Germinal center (tissue), 1 donor: ENCODE measurements at regions not wholly inside any gene's neighbourhood (a gene's known extent, or its start where the extent isn't known, plus 50 kb on each side); places are given as distances from the start of the nearest gene placed in this dataset.

Experiments
- DNase-seq: peaks from one replicate; pipeline ENCODE4 v3.0.0; 2012; ENCODE audit warnings: mixed read lengths, low spot score

DNA sequence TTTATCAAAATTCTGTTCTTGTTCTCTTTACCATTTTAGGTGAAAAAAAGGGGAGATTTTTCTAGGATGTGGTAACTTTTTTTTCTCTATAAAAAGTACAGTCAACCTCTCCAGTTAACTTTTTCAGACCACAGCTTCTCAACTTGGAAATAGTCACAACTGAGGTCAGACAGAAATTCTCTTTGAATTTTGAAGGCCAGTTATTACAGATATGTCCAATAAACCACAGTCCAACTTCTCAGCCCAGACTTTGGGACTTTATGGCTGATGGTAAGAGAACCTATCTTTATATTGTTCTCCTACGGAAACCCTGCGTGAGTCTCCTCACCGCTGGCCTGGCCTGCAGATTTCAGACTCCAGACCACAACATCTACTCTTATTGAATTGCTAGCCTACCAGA, 176.7 kb downstream of the DACT1 start:
- DNase-seq, result no peak

DNA sequence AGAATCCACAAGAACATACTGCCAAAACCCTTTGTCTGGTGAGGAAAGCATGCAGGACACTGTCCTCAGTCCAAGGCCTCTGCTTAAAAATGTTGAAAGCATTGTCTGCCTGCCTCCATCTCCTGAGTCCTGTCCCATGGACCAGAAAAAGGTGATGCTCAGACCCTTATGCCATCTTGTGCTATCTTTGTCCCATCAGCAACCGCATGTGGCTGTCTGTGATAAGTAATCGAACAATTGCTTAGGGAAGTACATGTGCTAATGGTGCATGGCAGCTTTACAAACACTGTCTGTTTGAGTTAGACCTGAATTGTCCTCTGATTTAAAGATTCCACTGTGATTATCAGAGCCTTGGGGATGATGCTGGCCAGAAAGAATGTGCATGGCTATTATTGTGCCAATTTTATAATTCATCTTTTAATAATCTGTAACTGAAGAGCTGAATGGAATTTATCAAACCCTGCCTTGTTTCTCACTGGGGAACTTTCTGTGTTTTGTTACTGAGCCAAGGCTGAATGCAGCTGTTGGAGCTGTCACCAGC, 177.5 kb downstream of the DACT1 start:
- no peak for DNase-seq

DNA sequence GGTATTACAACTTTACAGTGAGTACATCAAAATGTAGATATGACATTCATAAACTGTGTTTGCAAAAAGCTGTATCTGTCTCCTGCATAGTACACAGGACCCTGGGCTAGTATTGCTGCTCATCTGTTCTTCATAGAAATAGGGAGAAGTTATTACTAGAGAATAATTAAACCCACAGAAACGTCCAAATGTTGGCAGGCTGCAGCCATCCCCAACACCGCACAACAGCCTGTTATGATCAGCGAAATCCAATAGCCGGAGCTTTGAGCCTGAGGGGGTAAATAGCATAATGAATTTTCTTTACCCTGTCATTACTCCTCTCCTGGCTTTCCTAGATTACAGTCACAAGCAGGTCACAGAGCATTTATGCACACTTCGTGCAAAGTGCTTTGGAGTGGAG, 178.0 kb downstream of the DACT1 start:
- no peak for DNase-seq

DNA sequence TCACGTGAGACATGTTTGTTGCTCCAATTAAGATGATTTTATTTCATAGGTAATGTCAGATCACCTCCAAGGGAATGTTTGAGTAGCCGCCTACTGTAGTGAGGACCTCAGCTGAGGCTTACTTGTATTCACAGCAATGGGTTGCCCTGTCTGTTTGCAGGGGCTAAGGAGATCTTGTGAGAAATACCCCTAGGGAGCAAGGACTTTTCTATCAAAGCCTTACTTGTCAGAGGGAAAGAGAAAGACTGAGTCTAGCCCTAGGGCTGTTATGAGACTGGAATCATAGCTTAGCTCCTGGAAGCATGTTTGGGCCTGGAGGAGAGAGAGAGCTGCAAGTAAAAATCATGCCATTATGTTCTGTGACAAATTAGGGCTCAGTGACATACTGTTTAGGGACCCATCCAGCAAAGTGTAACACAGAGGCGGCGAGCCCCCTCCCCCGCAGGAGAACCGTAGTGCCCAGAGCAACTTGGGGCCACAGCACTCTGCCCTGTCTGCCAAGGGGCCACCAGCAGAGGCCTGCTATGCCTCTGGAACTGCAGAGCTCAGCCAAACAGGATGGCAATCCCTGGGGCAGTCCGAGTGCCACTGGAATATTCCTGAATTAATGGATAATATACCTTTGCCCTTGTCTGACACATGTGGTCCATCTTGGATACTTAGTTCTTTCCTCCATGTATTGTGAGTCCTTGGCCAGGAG, 178.8 kb downstream of the DACT1 start:
- no peak for DNase-seq

DNA sequence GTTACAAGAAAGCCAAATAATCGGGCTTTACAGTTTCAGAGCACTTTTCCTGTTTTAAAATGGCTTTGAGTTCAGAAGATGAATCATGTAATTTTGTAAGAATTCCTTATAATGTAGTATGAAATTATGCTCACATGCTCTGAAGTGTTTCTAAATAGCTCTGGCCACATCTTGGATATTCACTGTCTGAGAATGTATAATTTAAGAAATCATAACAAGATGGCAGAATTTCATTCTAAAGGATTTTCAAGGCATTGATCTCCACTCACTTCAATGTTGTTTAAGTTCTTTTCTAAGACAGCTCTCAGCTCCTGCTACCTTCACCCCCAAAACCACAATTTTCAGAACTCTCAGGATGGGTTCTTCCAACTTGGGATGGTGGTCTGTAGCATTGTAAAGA, 180.1 kb downstream of the DACT1 start:
- no peak for DNase-seq

DNA sequence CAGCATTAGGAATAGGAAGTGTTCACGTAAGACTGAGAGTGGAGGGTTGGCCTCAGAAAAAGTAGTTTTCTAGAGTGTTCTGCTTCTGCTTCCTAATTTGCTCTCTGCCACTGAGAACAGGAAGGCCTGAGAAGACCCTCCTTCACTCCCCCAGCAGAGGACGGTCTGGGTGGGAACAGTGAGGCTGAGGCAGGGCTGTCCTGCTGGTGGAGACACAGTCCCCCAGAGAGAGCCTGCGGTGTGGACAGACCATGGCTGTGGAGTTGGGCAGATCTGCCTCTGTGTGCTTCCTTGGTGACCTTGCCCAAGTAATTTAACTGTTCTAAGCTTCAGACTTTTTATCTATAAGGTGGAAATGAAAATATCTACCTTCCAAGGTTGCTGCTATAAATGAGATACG, 182.3 kb downstream of the DACT1 start:
- DNase-seq, result no peak

DNA sequence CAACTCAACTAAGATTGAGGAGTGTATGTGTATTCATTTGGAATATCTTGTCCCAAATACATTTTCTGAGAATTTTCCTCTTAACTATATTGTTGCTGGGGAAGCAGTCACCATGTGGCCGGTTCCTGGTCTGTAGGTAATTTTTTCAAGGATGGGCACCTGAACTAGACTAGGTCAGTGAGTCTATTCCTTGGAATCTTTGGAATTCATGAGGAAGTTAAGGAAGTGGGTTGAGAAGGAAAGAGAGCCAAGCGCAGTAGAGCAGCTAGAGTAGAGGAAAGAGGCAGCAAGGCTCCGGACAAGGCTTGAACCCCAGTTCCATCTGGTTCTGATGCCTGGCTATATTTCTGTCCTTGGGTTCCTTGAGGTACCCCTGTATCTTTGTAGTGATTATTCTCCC, 183.7 kb downstream of the DACT1 start:
- DNase-seq, result no peak

DNA sequence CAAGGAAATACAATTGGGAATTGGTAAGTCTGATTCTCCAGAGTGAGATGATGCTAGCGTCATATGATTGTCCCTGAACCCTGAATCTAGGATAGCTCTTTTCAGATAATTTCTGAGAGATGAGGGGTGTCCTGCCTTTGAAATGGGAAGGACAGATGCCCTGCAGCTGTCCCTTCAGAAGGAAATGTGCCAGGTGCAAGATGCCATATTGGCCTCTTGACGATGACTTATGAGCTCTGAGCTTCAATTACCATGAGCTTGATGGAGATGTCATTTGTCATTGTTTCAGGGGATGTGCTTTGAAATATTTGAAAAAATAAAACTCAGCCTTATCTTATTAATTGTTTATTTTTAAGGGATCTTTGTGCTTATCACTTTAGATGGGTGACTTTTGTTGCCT, 185.1 kb downstream of the DACT1 start:
- DNase-seq, result no peak

DNA sequence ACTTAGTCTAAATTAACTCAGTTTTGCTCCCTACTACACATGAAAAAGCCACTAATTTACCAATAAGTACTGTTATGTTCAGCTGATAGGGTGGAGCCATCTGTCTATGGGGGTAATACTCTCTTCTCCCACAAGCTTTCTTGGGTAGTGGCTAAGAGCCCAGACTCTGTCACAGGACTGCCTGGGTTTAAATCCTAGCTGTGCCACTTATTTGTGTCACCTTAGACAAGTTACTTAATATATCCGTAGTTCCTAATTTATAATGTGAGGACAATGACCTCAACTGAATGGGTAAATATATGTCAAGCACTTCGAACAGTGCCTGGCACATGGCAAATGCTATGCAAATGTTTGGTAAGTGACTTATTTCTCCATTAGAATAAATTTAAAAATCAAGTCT, 185.6 kb downstream of the DACT1 start:
- DNase-seq, result no peak

DNA sequence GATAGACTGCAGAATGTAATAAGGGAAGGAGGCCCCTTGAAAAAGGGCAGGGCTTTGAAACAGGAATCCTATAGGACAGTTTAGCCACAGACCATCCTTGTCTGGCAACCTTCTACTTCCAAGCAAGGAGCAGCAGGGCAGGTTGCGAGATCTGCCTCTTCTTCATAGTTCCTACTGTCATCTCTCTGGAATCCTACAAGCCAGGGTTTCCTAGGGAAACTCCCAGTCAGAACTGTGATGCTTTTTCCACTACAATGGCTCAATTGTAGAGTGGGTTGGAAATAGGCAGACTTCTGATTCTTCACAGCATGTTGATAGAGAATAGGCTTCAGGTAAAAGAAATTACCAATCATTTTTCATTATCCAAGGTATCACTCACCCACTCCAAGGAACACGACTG, 186.3 kb downstream of the DACT1 start:
- DNase-seq, result no peak

DNA sequence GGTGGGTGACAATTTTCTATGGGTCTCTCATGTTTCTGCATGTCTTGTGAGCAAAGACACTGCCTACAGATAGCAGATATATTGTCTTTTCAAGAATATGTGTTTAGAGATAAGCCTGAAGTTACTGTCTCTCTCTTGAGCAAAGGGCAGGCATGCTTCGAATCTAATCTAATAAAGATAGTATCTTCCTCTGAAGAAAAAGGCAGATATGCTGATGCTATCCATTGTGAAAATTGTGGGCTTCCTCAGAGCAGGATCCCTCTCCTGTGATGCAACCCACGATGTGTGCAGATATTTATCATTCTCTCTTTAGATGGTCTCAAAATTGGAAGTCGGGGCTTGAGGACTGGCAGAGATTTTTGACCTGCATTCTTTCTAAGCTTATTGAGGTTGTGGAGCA, 187.0 kb downstream of the DACT1 start:
- DNase-seq, result no peak

DNA sequence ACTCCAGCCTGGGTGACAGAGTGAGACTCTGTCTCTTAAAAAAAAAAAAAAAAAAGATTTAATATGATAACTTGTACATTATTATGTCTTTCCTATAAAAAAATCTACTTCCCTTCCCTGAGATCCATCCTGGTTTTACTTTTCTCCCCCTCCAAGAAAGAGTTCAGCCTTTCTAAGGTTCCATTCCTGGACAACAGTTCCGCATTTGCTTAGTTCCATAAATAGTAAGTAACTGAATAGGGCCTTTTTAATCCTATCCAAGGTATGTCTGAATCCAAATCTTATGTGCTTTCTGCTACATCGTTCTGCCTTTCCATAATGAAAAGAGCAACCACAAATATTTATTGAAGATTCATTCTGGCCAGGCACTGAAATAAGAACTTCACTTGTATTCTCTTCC, 187.8 kb downstream of the DACT1 start:
- DNase-seq, result no peak

DNA sequence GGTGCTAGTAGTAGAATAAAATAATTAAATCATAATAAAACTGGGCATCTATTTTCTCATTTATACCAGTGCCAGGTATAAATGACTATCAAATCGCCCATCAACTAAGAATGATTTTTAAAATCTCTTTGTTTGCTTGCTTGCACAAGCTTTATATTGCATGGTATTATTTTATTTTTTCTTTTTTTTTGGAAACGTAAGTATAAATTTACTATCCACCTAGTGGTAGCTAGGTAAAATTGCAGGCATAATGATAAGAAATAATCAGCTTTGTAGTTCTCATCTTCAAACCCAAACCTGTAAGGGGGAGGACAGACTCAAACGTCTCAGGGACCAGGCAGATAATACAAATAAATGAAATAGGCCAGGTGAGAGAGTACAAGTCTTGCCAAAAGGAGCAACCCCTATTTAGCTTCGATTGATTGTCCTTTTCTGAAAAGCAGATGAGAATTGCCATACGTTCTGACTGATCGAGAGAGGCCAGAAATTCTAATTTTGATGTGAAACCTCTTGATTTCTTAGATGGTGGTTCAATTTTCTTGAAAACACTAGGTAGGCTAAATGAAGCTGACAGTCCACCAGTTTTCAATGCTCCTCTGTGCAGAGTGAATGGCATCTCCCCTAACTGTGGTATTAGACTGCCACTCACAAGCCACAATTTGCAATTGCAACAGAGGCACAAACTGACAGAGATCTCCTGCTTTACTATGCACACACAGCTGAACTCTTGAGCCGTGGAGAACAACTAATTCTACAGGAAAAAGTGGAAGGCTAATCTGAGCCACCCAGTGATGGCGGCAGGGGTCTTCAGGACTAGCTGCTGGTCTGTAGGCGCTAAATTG, 189.3 kb downstream of the DACT1 start:
- no peak for DNase-seq

DNA sequence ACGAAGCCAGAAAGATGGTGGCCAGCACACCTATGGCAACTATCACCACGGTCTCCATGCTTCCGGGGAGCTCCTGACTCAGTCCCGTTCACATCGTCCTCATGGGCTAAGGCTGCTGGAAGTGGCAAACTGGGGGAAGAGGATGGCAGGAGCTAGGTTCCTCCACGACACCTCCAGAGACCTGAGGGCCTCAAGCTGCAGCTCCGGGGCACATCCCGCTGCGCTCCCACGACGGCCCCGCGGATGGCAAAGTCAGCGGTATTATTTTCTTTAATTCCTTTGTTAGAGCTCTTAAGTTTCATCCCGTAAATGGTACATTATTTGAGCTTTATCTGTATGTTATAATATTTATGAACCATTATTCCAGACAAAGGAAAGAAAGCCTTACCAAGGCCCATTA, 190.5 kb downstream of the DACT1 start:
- no peak for DNase-seq

DNA sequence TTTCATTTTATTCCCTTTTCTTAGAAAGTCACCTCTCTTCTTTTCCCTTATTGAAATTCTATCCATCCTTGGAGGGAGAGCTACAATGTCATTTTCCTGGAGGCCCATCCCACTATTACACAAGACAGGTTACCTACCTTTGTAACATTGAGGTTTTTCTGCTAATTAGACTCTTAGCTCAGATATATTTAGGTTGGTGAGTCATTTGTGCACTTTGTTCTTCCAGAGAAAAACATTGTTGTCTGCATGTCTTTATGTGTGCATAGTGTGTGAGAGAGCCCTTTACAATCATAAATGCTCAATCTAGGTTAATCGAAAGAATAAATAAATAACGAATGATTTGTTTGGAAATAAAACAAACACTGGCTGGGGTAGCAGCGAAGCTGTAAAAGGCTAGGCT, 191.8 kb downstream of the DACT1 start:
- no peak for DNase-seq

DNA sequence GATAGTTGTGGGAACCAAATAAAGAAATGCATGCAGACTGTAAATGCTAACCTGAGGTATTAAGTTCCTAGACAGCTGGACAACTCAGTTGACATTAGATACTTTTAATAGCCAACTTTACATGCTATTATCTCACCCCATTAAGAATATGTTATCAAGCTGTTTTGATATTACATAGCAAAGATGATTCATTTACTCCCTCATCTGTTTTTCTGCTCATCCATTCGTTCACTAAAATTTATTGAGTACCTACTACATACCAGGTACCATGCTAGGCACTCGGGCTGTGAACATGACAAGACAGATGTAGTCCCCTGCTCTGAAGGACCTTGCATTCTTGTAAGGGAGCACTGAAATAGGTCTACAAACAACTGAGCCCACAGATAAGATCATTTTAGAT, 192.4 kb downstream of the DACT1 start:
- no peak for DNase-seq

DNA sequence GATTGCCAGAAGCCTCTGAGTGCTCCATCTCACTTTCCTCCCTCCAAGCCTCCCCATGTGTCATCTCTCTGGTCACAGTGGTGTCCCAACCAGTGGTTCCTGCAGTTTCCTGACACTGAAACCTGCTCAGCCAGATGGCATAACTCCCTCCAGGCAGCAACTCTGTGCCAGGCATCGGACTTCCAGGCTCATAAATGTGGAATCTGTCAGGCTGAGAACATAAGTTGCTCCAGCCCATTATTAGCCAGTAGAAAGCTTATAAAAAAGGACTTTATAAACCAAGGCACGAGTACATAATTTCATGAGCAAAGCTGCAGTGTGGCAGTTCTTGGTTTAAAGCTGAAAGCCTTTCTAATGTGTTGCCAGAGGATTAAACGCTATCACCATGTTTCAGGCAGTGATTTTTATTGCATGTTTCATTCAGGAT, 194.3 kb downstream of the DACT1 start:
- DNase-seq, result no peak

DNA sequence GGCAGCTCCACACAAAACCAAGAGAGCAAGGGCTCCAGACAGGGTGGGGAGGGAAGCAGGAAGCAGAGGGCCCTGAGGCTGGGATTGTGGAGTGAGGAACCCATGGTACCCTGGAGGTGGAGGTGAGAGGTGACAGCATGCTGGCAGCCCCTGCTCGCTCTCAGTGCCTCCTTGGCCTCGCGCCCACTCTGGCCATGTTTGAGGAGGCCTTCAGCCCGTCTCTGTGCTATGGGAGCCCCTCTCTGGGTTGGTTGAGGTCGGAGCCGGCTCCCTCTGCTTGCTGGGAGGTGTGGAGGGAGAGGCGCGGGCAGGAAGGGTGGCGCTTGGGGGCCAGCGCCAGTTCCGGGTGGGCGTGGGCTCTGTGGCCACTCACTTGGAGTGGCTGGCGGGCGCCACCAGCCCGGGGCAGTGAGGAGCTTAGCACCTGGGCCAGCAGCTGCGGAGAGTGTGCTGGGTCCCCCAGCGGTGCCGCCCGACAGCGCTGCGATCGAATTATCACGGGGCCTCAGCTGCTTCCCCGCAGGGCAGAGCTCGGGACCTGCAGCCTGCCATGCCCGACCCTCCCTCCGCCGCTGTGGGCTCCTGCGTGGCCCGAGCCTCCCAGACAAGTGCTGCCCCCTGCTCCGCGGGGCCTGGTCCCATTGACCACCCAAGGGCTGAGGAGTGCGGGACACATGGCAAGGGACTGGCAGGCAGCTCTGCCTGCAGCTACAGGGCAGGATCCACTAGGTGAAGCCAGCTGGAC, 196.0 kb downstream of the DACT1 start:
- no peak for DNase-seq

DNA sequence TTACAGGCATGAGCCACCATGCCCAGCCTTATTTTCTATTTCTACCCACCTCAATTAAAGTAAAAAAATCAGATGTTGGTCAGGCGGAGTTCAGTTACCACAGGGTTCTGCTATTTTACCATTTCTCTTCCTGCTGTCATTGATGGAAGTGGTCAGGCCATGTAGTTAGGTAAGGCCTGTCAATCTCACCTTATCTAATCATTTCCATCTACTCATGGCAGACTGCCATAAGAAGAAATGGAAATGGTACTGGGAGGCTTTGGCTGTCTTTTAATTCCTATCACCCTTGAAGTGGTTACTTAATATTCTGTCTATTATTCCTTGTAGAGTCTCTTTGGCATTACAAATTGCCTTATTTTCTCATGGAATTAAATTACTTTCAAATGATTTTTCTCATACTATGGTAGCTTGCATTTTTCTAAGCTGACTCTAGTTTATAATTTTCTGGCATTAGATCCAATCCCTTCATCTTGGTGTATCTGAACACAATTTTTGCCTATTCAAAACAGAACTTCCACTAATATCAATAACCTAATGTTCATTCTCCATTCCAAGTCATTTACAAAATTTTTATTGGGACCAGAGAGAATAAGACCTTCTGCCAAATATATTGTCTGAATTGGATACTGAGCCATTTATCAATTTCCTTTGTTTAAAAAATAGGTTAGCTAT, 198.7 kb downstream of the DACT1 start:
- DNase-seq, result no peak

DNA sequence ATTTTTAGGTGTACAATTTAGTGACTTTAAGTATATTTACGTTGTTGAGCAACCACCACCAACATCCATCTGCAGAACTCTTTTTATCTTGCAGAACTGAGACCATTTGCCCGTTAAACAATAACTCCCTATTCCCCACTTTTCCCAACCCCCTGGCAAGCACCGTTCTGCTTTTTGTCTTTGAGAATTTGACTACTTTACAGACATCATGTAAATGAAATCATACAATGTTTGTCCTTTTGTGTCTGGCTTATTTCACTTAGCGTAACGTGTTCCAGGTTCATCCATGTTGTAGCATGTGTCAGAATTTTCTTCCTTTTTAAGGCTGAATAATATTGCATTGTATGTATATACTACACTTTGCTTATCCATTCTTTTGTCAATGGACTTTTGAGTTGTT, 201.5 kb downstream of the DACT1 start:
- no peak for DNase-seq

DNA sequence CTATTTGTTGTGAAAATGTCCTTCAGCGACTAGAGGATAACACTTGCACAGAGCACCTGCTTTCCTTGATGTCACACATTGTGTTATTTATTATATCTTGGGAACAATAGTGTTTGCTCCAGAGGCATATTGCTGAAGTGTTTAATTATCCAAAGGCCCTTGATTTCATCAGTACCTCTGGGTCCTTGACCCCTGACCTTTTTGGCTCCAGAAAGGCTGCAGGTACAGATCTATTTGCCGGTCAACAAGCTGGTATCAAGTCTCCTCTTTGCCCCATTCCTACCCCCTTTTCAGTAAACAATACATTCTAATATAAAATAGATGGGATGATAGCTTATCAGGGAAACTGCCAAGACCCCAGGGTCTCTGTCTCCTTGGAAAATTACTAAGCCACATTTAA, 206.8 kb downstream of the DACT1 start:
- no peak for DNase-seq
